Colonic mucosa (tissue), 4 donors: ENCODE measurements at regions not wholly inside any gene's neighbourhood (a gene's known extent, or its start where the extent isn't known, plus 50 kb on each side); places are given as distances from the start of the nearest gene placed in this dataset.
A peak's percentile ranks its signal among the peaks of the same experiment; 100 is the strongest.

Experiments used
- DNase-seq: peaks from one replicate; pipeline ENCODE4 v3.0.0-alpha.2; 2020
- H3K27ac ChIP-seq: fragments of 200-600 bp; one replicate; pipeline ENCODE4 v1.8.0; 2021
- H3K27me3 ChIP-seq: fragments of 200-600 bp; one replicate; pipeline ENCODE4 v1.8.0; 2021
- H3K36me3 ChIP-seq: fragments of 200-600 bp; one replicate; pipeline ENCODE4 v1.8.0; 2021
- H3K4me1 ChIP-seq: fragments of 200-600 bp; one replicate; pipeline ENCODE4 v1.8.0; 2021; ENCODE audit warnings: mild to moderate bottlenecking
- H3K4me3 ChIP-seq: fragments of 200-600 bp; one replicate; pipeline ENCODE4 v1.8.0; 2021
- H3K9ac ChIP-seq, 2 donors: one replicate each; pipeline ENCODE4 v1.7.0; 2013; ENCODE audit warnings: control low read depth in 2 of 2, low read depth in 2 of 2, low read length in 2 of 2
- H3K9me3 ChIP-seq: fragments of 200-600 bp; one replicate; pipeline ENCODE4 v1.8.0; 2021
- intact Hi-C: fragments of 100-400 bp; cut with DNase I; formaldehyde crosslinking; loops from one replicate; pipeline ENCODE4 v1.14.1; 2022
- TF ChIP-seq, protein P1 (sequence below): fragments of 200-600 bp; IDR thresholded peaks from one replicate; pipeline ENCODE4 v1.8.0; 2022; ENCODE audit warnings: antibody characterized with exemption, mild to moderate bottlenecking
- donor health status: healthy.
- donor health status: DM: no; HTN: no; CAD: no.
- donor health status: DM: no; HTN: no; CAD: no.

DNA sequence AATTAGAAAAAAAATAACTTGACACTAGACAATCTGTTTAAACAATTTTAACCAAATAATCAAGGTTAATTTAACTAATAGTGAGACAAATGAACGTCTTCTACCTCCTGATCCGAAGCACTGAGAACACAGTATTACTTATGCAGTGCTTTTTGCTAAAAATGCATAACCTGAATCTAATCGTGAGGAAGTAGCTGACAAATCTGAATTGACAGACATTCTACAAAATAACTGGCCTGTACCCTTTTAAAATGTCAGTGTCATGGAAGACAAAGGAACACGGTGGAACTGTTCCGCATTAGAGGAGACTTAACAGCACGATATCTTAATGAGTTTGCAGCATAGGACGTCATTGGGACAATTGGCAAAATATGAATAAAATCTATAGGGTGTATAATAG, 631.2 kb upstream of the ZFP42 start:
- intact Hi-C loops, result no loop called here
- Histone ChIP-seq H3K9me3 (no peaks in the 10 kb centered on the region), H3K27ac (no peak overlapping the region), H3K36me3 (no peaks in the 10 kb centered on the region), H3K4me1 (no peaks in the 10 kb centered on the region), H3K9ac (no peak overlapping the region), H3K27me3 (no peaks in the 10 kb centered on the region), H3K4me3 (no peak overlapping the region)
- no peak for DNase-seq
- TF ChIP-seq, protein P1, sequence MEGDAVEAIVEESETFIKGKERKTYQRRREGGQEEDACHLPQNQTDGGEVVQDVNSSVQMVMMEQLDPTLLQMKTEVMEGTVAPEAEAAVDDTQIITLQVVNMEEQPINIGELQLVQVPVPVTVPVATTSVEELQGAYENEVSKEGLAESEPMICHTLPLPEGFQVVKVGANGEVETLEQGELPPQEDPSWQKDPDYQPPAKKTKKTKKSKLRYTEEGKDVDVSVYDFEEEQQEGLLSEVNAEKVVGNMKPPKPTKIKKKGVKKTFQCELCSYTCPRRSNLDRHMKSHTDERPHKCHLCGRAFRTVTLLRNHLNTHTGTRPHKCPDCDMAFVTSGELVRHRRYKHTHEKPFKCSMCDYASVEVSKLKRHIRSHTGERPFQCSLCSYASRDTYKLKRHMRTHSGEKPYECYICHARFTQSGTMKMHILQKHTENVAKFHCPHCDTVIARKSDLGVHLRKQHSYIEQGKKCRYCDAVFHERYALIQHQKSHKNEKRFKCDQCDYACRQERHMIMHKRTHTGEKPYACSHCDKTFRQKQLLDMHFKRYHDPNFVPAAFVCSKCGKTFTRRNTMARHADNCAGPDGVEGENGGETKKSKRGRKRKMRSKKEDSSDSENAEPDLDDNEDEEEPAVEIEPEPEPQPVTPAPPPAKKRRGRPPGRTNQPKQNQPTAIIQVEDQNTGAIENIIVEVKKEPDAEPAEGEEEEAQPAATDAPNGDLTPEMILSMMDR, result no peak

DNA sequence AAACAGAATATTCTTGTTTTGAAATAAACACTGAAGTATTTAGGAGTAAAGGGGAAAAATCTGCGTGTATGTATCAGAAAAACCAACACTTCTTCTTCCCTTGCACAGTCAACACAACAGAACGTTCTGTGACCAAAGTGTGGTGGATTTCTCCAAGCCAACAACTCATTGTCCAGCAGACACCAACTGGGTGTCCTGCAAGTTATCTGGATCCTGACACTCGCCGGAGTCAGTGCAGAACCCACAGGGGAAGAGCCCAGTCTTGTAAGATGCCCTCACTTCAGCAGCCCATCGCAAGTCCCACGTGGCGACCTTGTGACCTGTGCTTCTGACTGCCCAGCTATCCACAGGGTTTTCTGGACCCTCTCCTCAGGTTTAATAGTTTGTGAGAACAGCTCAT, 630.7 kb upstream of the ZFP42 start:
- no peak overlapping the region for H3K4me3 ChIP-seq
- H3K36me3 ChIP-seq, result no peaks in the 10 kb centered on the region
- no peaks in the 10 kb centered on the region for H3K9me3 ChIP-seq
- TF ChIP-seq, protein P1, result no peak
- no peak for DNase-seq
- no peak overlapping the region for H3K27ac ChIP-seq
- intact Hi-C loops, result no loop called here
- H3K4me1 ChIP-seq, result no peaks in the 10 kb centered on the region
- no peaks in the 10 kb centered on the region for H3K27me3 ChIP-seq
- H3K9ac ChIP-seq, result no peak overlapping the region

DNA sequence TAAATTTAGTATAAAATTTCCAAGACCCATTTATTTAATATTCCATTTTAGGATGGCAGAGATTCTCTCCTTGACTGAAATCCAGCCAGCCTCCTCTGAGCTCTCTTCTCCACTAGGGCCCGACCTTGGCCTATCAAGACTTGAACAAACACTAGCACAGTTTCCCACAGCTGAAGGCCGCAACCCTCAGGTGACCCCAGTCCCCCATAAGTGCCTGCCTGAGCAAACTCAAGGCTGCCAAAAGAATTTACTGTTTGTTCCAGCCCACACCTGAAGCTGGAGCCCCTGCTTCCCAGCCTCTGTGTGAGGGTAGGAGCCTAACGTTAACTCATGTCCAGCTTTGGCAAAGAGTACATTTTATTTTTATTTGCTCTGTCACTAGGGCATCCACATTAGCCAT, 629.0 kb upstream of the ZFP42 start:
- H3K27ac ChIP-seq, result no peak overlapping the region
- intact Hi-C loops, result no loop called here
- no peak overlapping the region for H3K9ac ChIP-seq
- H3K4me3 ChIP-seq, result no peak overlapping the region
- TF ChIP-seq, protein P1, result no peak
- no peaks in the 10 kb centered on the region for H3K9me3 ChIP-seq
- DNase-seq, result no peak
- H3K27me3 ChIP-seq, result no peaks in the 10 kb centered on the region
- no peaks in the 10 kb centered on the region for H3K36me3 ChIP-seq
- H3K4me1 ChIP-seq, result no peaks in the 10 kb centered on the region

DNA sequence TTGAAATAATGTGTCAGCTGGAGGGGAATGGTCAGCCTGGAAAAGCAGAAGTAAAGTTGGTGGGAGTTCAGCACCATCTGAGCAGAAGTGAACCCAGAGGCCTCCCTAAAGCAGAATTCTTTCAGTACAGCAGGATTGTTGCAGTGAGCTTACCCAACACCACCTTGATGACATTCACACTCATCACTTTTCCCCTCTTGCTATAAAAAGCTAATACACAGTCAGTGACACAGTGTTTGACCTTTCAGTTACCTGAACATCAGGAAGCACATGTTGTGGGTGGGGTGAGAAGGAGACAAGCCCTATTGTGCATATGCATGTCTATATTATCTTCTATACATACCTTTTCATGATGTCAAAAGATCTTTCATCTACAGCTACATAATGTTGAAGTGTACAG, 624.7 kb upstream of the ZFP42 start:
- TF ChIP-seq, protein P1, result no peak
- H3K9me3 ChIP-seq, result no peaks in the 10 kb centered on the region
- no peak overlapping the region for H3K4me3 ChIP-seq
- H3K27me3 ChIP-seq, result no peaks in the 10 kb centered on the region
- DNase-seq, result no peak
- no peaks in the 10 kb centered on the region for H3K36me3 ChIP-seq
- no peaks in the 10 kb centered on the region for H3K4me1 ChIP-seq
- no peak overlapping the region for H3K9ac ChIP-seq
- intact Hi-C loops, result no loop called here
- no peak overlapping the region for H3K27ac ChIP-seq

DNA sequence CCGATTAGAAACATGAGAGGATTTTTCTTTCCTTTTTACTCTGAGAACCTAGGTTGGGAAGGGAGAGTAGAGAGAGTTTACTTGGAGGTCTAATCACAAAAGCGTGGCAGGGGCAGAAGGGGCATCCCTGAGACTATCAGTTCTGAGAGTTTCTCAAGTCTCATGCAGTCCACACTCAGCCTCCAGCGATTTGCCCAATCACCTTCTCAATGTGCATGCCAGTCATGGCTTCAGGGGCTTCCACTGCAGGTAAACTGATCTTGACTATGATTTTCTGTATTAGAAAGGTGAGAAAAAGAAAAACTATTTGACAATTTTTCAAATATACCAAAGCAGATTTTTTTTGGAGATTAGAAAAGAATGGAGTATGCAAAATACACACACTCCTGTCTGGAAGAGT, 617.1 kb upstream of the ZFP42 start:
- intact Hi-C loops, result no loop called here
- no peaks in the 10 kb centered on the region for H3K9me3 ChIP-seq
- TF ChIP-seq, protein P1, result no peak
- no peak for DNase-seq
- no peaks in the 10 kb centered on the region for H3K27me3 ChIP-seq
- no peaks in the 10 kb centered on the region for H3K4me1 ChIP-seq
- no peaks in the 10 kb centered on the region for H3K36me3 ChIP-seq
- no peak overlapping the region for H3K4me3 ChIP-seq
- H3K27ac ChIP-seq, result no peak overlapping the region
- no peak overlapping the region for H3K9ac ChIP-seq

DNA sequence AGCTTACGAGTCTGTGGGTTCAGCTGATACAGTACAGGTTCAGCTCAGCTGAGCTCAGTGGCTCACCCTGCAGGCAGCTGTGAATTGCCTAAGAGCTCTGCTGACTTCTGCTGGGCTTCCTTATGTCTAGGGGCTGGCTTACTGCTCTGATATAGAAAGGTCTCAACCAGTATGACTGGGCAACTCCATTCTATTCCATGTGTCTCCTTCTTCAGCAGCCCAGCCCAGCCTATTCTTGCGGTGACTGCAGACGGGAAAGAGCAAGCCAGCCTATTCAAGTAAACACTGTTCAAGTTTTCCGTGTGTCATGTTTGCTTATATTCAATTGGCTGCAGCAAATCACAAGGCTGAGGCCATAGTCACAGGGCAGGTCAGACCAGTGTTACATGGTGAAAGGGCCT, 615.4 kb upstream of the ZFP42 start:
- Histone ChIP-seq H3K27me3 (no peaks in the 10 kb centered on the region), H3K9me3 (no peaks in the 10 kb centered on the region), H3K4me1 (no peaks in the 10 kb centered on the region), H3K36me3 (no peaks in the 10 kb centered on the region), H3K4me3 (no peak overlapping the region), H3K9ac (no peak overlapping the region), H3K27ac (no peak overlapping the region)
- intact Hi-C loops, result no loop called here
- DNase-seq, result peak; percentile 29
- TF ChIP-seq, protein P1, result peak; percentile 32
